Hematopoietic multipotent progenitor cell treated with erythropoietin and hydrocortisone succinate and interleukin-3 and kit ligand, for 6 days (in vitro differentiated cells): ENCODE measurements at regions not wholly inside any gene's neighbourhood (a gene's known extent, or its start where the extent isn't known, plus 50 kb on each side); places are given as distances from the start of the nearest gene placed in this dataset.
"Not testable (repeated sequence)": the region's sequence is repeated elsewhere in the genome, so short reads cannot be mapped to it uniquely, and the experiment has no call there.

Experiments used
- DNase-seq: peaks from one replicate; pipeline ENCODE4 v3.0.0-alpha.2; 2015

- no peak for DNase-seq
These were observed 112.0 kb downstream of the NPTX2 start for GRCh38 chr7:98729121-98729520.

DNA sequence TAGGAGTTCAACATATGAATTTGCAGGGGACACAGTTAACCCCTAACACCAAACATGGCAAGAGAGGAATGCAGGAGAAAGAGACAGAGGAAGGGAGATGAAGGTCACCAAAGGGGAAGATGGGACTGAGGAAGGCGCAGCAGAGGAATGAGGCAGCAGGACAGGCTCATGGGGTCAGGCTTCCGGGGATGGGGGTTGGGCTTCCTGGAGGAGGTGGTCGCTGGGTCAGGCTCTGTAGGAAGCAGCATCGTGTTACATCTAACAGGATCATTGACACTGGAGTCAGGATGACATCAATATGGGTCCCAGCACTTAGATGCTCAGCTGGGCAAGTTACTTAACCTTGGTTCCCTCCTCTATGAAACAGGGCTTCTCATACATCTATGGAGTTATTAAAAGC is 113.2 kb downstream of the NPTX2 start:
- DNase-seq, result no peak

DNA sequence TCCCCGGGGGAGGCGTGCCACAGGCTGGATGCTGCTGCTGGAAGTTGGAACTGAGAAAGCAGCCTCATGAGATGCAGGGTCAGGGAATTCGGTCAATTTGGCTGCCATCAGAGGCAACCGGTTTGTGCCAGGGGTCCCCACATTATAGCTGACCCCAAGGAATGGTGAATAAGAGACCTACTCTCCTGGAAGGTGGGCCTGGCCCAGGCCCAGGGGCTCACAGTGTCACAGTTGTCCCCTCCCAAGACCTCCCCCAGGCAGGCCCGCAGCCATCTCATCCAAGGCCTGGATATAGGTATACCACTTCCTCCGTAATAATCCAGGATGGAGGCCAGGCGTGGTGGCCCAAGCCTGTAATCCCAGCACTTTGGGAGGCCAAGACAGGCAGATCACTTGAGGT is 114.6 kb downstream of the NPTX2 start:
- no peak for DNase-seq

DNA sequence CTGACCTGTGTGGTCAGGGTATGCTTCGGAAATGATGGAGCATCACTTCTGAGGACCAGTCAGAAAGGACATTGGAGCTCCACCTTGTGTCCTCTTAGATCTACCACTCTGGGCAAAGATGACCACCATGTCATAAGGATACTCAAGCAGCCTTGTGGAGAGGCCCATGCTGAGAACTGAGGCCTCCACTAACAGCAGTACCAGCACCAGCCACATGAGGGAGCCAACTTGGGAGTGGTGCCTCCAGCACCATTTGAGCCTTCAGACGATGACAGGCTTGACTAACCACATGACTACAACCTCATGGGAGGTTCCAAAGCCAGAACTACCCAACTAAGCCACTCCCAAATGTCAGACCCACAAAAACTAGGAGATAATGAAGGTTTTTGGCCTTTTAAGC is 116.0 kb downstream of the NPTX2 start:
- peak; percentile 72 for DNase-seq

DNA sequence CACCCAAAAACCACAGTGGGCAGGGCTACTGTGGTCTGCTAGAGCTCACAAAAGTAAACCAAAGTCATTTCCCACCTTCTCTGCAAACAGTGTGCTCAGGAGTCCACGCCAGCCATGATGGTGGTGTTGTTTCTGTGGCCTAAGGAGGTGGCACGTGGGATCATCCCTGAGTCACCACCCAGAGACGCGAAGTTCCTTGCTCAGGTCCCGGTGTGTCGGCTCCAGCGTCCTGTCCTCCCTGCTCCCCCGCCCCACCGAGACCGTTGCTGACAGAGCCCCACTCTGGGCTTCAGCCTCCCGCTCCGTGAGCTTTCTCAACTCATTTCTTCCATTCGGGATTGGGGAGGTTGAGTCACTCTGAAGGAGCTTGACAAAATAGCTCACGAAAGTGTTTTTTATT is 118.7 kb downstream of the NPTX2 start:
- no peak for DNase-seq

- DNase-seq, result not testable (repeated sequence)
These were observed 119.4 kb downstream of the NPTX2 start for GRCh38 chr7:98736461-98736860.

DNA sequence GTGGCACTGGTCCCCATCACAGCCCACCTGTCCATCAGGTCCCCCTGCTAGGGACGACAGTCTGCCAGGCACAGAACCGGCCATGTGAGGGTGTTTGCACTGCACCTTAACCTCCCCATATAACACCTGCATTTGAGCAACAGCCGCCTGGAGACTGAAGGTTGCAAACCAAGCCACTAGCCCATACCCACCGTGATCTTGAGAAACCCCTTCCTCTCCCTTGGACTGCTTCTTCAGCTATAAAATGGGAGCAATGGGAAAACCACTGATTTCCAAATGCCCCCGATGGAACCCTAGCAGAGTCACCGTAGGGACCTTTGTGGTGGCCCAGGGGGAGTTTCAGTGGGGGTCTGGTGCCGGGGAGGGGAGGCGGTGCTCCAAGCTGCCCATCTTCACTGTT is 120.1 kb downstream of the NPTX2 start:
- no peak for DNase-seq

GRCh38 chr7:98740643-98741042 is 123.6 kb downstream of the NPTX2 start:
- DNase-seq, result no peak

DNA sequence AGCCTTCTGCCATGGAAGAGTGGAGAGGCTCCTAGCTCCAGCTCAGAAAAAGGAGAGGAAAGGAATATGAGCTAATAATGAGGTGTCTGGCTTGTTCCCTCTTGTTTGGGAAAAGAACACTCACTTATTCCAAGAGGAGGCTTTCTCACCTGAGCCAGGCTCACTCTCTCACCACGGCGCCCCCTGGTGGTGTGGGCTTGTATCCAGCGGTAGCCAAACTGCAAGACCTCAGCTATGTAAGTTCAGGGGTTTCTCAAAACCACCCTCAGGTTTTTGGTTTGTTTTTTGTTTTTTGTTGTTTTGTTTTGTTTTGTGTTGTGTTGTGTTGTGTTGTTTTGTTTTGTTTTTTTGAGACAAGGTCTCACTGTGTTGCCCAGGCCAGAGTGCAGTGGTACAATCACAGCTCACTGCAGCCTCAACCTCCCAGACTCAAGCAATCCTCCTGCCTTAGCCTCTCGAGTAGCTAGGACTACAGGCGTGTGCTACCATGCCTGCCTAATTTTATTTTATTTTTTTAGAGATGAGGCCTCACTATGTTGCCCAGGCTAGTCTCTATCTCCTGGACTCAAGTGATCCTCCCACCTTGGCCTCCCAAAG is 124.0 kb downstream of the TMEM130 start:
- DNase-seq, result peak; percentile 81

DNA sequence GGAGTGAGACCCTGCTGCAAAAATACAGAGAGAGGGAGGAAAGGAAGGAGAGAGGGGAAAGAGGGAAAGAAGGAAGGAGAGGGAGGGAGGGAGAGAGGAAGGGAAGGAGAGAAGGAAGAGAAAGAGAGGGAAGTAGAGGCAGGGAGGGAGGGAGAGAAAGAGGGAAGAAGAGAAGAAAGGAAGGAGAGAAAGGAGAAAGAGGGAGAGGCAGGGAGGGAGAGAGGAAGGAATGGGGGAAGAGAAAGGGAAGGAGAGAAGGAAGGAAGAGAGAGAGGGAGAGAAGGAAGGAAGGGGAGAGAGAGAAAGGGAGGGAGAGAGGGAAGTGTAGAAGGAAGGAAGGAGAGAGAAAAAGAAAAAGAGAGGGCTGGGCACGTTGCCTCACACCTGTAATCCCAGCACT is 121.7 kb downstream of the TMEM130 start:
- no peak for DNase-seq

- no peak for DNase-seq
These were observed 116.6 kb downstream of the TMEM130 start for GRCh38 chr7:98753176-98753575.

GRCh38 chr7:98753989-98754479 is 115.8 kb downstream of the TMEM130 start:
- peak; percentile 17 for DNase-seq

DNA sequence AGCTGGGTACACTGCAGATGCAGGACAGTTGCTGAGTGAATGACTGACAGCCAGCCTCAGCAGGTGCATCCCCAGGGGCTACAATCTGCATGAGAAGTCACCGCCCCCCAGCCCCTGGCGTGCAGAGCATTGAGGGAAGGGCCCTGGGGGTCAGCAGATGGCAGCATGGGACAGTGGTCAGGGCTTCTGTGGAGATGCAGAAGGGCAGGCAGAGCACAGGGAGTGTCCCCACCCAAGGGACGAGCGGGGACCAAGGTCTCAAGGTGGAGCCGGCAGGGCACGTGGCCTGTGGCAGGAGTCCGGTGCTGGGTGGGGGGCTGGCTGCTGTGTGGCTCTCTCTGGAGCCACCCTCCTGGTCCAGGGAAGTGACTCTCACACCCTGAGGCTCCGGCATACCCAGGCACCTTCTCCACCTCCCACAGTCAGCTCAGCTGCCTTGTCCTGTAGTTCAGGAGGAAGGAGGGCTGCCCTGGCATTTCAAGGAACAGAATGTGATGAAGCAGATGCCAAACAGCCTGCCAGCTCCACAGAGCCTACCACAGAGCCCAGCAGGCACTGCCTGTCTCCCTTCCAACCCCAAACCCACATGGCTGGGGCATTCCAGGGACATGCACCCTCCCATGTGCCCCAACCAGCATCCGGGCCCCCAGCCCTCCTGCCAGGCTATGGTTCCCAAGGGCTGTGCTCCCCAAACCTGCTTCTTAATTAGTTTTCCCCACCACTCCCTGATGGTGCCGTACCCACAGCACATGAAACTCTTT is 114.5 kb downstream of the TMEM130 start:
- no peak for DNase-seq

- no peak for DNase-seq
These were observed 111.7 kb downstream of the TMEM130 start for GRCh38 chr7:98758157-98758556.

DNA sequence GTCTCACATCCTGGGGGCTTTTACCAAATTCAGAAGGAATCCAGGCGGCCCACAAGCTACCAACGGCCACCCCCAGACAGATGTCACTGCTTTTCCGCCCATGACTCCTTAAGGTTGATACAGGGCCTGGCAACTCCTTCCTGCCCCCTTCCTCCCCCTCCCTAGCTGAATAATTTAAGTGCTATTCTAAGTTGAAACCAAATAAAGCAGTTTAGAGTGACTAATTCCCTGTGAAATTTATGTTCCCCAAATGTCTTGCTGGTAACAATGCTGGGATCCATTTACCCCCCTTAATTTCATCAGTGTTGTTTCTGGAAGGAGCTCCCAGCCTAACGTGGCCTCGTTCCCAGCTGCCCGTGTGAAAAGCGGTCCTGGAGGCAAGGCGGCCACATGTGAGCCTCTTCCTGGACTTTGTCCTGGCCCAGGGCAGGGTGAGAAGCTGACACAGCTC is 109.6 kb downstream of the TMEM130 start:
- DNase-seq, result no peak

DNA sequence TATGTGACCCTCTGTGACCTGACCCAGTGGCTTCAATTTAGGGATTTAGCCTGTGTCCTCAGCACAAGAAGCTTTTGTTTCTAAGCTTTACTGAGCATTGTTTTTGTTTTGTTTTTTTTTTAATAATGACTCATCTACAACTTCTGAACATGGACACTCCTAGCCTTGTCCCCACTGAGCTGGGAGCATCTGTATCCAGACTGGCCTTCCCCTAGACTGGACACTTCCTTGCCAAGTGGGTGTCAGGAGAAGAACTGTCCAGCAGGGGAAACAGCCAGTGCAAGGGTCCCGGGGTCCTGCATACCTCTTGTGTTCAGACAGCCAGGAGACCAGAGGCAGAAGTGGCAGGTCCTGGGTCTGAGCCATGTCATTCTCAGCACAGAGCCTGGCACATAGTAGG is 108.6 kb downstream of the TMEM130 start:
- no peak for DNase-seq

DNA sequence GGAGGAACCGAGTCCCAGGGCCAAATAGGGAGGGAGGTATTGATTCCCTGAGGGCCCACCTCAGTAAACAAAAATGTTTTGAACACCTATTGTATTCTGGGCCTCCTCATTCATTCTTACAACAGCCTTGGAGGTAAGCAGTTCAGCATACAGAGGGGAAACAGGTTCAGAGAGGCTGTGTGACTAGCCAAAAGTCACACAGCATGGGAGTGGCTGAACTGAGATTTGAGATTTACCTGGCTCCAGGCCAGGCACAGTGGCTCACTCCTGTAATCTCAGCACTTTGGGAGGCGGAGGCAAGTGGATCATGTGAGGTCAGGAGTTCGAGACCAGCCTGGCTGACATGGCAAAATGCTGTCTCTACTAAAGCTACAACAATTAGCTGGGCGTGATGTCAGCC is 107.2 kb downstream of the TMEM130 start:
- no peak for DNase-seq

DNA sequence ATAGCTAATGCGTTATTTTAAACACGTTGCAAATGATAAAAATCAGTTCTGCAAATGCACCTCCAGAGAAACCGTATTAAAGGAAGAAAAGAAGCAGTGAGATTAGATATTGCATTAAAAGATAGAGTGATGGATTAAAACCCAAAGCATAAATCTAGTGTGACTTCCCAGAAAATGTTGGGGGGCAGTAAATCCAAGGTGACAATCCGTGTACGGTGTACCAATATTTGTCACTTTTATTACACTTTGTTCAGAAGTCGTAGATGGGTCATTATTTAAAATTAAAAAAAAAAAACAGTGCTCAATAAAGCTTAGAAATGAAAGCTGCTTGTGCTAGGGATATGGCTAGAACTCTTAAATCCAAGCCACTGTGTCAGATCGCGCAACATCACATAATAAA is 106.4 kb downstream of the TMEM130 start:
- DNase-seq, result no peak

- no peak for DNase-seq
These were observed 104.9 kb downstream of the TMEM130 start for GRCh38 chr7:98764946-98765345.

DNA sequence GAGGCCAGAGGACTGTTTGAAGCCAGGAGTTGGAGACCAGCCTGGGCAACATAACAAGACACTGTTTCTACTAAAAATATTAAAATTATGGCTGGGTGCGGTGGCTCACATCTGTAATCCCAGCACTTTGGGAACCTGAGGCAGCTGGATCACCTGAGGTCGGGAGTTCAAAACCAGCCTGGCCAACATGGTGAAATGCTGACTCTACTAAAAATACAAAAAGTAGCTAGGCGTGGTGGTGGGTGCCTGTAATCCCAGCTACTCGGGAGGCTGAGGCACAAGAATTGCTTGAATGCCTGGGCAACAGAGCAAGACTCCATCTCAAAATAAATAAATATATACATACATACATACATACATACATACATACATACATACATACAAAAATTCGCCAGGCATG is 99.7 kb downstream of the TMEM130 start:
- DNase-seq, result not testable (repeated sequence)

DNA sequence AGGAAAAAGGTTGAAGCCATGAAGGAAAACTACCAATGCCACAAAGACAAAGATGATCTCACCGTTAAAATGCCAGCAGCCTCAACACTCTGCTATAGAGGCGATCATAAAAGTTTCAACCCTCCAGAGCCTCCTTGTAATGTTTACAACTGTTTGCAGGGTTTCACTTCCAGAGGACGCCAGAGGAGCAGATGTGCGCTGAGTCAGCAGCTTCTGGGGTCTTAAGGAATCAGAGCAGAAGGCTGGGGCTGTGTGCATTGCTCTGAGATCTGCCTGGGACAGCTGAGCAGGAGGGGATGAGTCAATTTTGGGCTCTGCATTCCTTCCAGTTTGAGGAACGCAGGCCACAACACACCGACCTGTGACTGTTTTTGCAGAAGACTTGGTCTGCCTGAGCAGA is 98.3 kb downstream of the TMEM130 start:
- no peak for DNase-seq

- no peak for DNase-seq
These were observed 97.7 kb downstream of the TMEM130 start for GRCh38 chr7:98771941-98772603.

DNA sequence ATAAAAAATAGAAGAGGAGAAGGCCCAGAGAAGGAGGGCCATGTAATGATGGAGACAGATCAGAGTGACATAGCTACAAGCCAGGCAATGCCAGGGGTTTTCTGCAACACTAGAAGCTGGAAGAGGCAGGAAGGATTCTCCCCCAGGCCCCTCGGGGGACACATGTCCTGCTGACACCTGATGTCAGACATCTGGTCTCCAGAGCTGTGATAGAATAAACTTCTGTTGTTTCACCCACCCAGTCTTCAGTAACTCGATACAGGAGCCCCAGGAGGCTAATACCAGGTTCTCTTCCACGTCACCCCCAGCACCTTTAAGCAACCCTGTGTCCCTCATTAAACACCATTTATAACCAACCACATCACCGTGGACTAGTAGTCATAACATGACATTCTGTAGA is 94.9 kb downstream of the TMEM130 start:
- no peak for DNase-seq

- DNase-seq, result no peak
These were observed 92.8 kb downstream of the TMEM130 start for GRCh38 chr7:98777051-98777450.
